GM19438 (cell line): ENCODE measurements at regions not wholly inside any gene's neighbourhood (a gene's known extent, or its start where the extent isn't known, plus 50 kb on each side); places are given as distances from the start of the nearest gene placed in this dataset.
"Not testable (repeated sequence)": the region's sequence is repeated elsewhere in the genome, so short reads cannot be mapped to it uniquely, and the experiment has no call there.

Experiments
- ATAC-seq: cut with Tn5 transposase; IDR thresholded peaks from one replicate; pipeline ENCODE4 v1.9.1; 2021; ENCODE audit warnings: low read depth; ENCODE audit not compliant: unreplicated experiment

DNA sequence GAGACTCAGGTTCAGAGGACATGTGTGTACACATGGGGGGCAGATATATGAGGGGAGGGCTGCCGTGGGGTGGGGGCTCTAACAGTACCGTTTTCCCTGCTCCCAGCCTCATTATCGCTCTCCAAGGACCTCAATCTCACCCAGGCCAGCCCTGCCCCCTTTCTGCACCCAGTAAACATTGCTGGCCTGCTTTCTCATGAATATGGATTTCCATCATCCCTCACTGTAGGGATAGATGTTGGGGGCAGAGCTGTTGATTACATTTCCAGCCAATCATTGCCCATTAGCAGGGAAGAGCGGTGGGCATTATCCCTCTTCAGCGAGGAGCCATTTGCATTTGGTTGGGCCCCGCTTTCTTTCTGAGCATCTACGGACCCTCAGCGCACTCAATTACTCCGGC, 273.8 kb downstream of the RPS6KC1 start:
- ATAC-seq: no peak

DNA sequence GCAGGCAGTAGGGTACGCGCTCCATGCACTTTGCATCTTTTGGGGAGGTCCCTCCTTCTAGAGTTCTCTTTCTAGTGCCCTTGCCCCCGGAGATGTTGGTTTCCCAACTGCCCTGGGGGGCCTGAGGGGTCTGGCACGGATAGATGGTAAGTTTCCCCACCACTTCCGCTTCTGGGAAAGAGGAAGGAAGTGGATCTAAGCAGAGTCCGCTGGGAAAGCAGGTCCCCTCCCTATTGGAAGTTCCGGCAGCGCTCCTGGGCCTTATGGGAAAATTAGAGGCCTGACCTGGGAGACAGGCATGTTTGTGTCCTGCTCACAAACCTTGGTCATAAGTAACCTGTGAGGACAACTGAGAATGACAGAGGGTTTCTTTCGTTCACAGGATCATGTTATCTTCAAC, 274.4 kb downstream of the RPS6KC1 start:
- ATAC-seq: no peak

DNA sequence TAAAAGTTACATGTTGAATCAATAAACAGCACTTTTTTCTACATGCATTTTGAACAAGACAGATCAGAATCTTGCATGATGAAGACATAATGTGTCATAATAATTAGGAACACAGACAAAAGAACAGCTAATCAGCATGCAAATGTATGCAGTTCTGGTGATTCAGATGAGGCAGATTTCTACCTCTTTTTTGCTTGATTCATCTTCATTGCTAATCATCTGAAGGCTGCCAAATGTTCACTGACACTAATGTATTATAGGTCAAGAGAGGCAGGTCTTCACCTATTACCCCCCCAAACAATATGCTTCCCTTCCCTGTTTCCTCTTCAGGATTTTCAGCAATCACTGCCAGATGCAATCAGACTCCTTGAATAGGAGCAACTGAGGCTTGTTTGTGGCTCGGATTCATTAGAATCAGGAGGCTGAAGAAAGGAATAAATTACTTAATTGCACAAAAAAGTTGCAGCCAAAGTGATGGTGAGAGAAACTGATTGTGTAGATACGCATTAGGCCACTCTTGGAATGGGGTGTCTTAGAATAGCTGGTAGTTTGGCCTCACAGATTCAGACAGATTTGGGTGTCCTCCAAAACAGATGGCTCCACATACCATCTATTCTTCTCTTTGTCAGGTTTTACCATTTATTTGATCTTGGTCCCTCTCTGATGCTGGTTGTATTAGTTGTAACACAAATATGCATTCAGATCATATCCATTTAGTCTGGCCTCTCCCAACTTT, 275.4 kb downstream of the RPS6KC1 start:
- no peak for ATAC-seq

DNA sequence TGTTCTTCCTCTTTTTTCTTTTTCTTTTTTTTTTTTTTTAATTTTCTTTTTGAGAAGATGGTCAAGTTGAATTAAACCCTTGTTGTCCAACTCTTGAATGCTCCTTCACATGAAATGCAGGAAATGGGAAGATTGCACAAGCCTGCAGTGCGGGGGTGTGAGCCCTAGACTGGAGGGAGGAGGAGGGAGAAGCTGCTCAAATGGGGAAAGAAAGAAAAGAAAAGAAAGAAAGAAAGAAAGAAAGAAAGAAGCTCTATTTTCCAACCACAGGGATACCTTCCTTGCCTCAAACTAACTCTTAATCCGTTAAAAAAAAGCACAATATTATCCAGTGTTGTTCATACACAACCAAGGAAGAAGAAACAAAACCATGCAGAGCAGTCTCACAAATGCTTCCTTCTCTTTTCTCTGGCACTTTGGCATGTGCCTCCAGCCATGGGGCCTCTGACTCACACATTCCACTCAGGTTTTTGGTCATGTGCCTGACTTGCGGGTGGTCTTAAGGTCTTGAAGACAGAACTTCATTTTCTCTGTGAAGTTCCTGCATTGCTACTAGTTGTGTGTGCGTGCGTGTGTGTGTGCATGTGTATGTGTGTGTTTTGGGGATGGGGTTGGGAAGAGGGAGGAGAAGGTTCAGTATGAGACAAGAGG, 276.1 kb downstream of the RPS6KC1 start:
- ATAC-seq: no peak

DNA sequence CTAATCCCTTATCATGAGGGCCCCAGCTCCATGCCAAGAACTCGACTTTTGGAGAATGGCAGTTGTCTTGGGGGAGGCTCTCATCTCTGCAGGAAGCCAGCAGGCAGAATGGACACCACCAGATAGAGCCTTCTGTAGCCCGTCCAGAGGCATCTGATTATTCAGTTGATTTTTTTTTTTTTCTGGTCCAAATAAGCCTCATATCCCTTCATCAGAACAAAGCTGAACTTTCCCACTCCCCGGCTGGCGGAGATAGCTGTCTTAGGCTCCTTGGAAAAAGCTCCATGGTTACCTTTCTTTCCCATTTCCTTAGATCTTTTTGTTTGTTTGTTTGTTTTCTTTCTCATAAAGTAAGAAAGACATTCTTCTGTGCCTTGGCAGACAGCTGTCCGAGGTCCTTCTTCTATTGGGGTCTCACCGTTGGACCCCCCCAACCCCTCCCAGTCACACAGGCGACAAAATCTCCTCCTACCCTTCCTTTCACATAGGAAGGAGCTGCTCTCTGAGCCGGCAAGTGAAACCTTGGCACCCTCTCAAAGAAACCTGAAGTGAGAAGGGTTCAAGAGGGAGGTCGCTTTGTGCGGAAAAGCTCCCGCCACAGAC, 278.5 kb downstream of the RPS6KC1 start:
- ATAC-seq: no peak

DNA sequence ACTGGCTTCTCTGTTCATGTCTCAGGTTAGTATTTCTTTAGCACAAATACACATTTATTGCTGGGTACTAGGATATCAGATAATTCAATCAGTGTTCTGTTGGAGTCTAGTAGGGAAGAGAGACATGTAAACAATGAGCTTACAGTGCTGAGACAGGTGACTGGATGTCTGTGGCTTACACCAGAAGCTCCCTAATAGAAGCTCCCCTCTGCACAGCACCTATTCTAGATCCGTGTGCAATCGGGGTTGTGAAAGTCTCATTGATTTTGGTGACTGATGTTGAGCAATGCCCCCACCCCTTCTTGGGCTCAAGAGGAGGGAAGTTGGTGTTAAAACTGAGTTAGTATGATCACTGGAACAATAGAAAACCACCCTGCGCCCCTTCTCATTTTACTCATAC, 279.2 kb downstream of the RPS6KC1 start:
- ATAC-seq: no peak

DNA sequence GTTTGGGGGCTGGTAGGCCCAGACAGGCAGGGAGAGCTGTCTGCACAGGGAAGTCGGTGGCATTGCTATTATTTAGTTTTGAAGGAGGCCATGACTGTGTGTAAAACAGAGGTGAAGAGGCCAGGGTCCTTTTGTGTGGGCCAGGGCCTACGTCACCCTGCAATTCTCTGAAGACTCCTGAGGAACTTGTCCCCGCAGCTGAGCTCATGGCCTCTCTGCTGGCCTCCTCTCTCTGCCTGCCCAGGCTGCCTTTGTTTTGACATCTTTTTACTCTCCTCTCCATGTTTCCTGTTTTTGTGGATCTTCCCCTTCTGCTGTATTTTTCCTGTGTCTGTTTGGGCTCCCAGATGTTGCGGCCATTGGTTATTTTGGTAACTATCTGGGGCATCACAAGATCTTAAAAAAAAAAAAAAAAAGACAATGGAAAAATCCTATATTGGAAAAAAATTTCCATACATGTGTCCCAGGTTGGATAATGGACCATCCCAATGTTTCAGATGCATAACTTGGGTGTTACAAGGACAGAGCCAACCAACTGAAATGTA, 280.7 kb downstream of the RPS6KC1 start:
- ATAC-seq: no peak

DNA sequence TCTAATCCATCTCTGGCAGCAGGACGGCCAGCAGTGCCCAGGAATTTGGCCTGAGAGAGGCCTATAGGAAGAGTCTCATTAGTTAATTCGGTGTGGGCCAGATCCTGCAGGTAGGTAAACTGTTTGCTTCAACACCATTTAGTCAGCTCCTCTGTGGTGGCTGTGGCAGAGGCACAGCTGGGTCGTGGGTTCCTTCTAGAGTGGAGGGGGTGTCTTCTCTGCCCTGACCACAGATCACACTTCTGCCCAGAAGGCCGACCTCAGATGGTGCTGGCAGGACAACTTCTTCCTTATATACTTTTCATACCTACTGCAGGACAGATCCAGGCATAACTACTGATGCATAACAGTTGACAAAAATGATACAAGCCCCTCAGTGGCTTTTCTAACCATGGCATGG, 281.4 kb downstream of the RPS6KC1 start:
- no peak for ATAC-seq

DNA sequence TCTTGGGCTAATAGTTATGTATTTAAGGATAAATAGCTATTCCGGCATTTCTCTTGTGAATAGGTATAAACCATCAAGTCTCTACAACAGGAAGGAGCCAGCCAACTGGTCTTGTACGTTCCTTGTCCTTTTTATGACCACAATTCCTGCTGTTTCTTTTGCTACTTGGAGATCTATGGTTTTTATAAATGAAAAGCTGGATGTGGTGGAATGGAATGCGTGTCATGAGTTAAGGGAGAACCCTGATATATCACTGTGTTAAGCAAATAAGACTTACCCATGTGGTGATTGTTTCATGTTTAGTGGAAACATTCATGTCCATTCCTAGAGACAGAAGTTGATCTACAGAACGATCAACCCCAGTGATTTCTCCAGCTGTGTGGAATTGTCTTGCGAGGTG, 282.1 kb downstream of the RPS6KC1 start:
- ATAC-seq: no peak

DNA sequence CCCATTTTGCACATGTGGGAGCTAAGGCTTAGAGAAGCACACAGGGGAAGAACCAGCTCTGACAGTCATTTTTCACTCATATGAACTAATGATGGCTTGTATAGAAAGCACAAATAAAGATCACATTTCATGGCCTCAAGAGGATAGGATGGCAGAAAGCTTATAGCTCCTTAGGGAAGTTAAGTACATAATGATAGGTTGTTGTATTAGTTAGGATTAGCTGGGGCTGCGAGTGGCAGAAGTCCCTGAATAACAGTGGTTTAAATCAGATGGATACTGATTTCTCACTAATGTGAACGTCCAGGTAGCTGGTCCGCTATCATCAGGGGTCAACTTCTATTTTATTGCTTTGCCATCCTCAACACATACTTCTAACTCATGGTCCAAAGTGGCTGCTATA, 284.0 kb downstream of the RPS6KC1 start:
- no peak for ATAC-seq

DNA sequence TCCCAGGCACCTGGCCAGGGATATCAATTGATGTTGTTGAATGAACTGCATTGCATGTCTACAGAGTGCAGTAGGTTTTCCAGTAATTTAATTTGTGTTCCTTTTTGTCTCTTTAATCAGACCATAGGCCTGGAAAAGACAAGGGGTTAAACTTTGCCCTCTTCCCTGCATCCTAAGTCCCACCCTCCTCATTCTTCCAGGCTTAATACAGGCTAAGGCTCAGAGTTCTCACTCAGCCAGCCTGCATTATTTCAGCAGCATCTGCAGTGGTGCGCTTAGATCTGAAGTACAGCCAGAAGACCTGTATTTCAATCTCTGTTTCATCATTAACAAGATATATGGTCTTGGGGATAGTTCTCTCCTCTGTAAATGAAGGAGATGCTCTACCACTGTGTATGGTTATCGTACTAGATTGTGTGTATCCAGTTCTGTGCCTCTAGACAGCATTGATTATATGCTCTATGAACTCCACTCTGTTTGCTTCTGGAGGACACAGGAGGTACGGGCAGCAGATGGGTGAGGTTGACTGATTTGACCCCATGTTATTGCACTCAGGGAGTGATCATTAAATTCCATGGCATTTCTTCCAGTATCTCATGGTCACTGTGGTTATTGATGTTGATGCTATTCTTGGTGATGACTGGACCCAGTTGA, 286.1 kb downstream of the RPS6KC1 start:
- ATAC-seq: no peak

DNA sequence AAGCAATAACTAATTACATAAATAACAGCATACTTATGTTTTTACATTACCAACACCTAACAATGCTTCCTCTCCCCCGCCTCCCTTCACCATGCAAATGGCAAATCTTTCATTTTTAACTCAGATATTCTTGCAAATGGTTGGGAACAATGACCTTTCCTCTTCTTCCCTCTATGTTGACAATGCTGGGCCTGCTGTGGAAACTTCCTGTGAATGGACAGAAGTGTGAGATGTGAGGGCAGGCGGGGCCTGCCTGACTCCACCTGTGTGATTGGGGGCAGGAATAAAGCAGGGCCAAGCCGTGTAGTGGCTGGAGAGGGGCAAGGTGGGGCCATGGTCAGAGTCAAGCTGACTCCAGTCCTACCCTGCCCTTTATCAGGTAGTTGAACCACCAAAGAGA, 289.6 kb downstream of the RPS6KC1 start:
- ATAC-seq: no peak

DNA sequence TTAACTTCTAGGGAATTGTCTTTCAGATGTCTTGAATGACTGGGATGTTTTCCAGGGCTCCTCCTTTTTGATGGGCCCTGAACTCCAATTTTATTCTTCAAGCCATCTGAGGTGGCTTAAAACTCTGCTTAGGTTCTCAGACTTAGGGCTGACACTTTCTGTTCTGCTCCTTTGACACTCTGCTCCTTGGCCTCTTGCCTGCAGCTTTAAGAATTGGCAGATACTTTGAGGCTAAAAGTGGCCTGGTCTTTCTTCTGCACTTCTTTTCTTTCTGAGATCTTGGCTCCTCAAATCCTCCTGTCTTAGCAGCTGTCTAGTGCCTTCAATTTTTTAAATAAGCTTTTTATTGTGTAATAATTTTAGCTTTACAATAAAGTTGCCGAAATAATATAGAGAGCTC, 294.6 kb downstream of the RPS6KC1 start:
- ATAC-seq: no peak

DNA sequence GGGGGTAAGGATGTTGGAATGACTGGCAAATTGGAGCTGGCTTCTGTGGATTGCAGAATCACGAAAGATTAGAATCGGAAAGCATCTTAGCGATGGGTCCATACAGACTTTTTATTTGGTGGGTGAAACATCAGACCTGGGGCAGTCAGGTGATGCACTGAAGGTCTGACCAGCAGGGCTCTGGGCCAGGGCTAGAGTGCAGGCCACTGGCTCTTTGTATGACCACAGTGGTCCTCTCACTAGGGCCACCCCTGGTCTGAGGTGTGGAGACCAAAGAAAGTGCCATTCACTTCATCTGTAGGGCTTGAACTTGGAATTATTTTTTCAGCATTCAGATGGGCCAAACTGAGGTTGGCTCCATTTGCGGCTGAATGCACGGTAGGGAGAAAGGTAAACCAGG, 306.4 kb downstream of the RPS6KC1 start:
- no peak for ATAC-seq

DNA sequence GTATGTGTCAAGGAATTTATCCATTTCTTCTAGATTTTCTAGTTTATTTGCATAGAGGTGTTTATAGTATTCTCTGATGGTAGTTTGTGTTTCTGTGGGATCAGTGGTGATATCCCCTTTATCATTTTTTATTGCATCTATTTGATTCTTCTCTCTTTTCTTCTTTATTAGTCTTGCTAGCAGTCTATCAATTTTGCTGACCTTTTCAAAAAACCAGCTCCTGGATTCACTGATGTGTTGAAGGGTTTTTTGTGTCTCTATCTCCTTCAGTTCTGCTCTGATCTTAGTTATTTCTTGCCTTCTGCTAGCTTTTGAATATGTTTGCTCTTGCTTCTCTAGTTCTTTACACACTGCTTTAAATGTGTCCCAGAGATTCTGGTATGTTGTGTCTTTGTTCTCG, 307.3 kb downstream of the RPS6KC1 start:
- ATAC-seq: not testable (repeated sequence)

DNA sequence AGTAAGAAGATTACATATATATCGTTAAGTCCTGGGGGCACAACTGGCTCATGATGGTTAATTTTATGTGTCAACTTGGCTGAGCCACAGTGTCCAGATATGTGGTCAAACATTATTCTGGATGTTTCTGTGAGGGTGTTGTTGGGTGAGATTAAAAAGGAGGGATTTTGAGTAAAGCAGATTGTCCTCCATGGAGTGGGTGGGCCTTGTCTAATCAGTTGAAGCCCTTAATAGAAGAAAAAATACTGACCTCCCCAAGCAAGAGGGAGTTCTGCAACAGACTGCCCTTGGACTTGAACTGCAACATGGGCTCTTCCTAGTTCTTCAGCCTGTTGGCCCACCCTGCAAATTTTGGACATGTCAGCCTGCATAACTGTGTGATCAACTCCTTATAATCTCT, 311.6 kb downstream of the RPS6KC1 start:
- no peak for ATAC-seq

DNA sequence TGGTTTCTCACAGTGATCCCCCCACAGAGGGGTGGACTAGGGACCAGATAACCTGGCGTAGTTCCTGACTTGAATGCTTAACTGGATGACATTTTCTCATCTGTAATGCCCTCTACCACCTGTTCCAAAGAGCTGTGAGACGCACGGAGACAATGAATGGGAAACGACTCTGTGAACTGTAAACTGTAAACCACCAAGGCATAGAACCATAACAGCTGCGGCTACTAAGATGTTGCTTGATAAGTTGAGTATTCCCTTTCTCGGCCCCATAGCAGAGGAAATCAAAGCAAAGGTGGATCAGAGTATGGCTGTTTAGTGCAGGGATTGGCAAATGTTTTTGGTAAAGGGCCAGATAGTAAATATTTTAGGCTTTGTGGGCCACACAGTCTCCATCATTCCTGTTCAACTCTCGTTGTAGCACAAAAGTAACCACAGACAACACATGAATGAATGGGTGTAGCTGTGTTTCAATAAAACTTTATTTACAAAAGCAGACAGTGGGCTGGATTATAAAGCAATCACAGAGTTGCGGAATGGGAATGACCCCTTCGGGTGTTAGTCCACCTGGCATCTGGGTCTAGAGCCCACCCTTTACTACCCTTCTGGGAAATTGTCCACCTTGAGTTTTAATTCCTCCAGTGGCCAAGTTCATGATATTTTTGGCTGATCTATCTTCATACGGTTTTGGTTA, 315.2 kb downstream of the RPS6KC1 start:
- ATAC-seq: no peak

DNA sequence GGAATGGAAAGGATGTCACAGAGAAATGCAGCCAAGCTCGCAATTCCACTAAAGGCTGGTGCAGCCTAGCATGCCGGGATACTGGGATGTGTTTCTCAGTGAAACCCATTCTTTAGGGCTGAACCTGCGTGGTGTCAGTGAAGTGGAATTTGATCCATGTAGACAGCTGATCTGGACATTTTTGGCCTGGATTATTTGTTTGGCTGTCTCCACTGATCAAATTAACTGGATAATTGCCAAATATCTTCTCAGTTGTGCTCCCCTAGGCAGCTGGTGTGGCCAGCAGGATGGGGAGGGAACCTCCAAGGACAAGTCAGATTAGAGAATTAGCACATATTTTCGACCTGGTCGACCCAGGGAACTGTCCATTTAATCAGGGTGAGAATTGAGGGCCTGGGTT, 318.4 kb downstream of the RPS6KC1 start:
- ATAC-seq: no peak

DNA sequence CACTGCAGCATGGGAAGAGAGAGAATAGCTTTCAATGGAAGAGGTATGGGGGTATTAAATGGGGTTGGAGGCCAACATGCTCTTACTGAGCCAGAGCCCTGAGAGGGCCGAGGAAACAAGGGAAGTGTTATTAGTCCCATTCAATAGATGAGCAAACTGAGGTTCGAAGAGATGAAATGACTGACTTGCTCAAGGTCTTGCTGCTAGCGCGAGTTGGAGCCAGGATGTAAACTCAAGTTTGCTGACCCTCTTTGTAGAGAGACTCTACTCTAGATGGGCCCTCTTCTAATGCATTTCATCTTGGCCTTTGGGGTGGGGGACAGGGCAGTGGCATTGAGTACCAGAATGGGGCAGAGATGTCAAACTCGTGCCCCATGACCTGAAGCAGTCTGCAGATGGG, 319.5 kb downstream of the RPS6KC1 start:
- ATAC-seq: no peak

DNA sequence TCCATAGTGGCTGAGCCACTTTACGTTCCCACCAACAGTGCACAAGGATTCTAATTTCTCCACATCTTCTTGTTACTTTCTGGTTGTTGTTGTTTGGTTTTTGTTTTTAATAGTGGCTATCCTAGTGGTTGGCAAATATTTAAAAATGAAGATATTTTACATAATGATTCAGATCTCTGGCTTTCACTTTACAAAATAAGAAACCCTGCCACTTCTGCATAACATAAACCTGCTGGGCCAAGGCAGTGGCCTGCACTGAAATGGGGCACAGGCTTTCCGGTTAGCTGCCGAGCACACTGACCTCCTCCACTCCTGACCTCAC, 320.4 kb downstream of the RPS6KC1 start:
- ATAC-seq: no peak
